ENCODE measurements at regions not wholly inside any gene's neighbourhood (a gene's known extent, or its start where the extent isn't known, plus 50 kb on each side); places are given as distances from the start of the nearest gene placed in this dataset.
"Not testable (repeated sequence)": the region's sequence is repeated elsewhere in the genome, so short reads cannot be mapped to it uniquely, and the experiment has no call there.

DNA sequence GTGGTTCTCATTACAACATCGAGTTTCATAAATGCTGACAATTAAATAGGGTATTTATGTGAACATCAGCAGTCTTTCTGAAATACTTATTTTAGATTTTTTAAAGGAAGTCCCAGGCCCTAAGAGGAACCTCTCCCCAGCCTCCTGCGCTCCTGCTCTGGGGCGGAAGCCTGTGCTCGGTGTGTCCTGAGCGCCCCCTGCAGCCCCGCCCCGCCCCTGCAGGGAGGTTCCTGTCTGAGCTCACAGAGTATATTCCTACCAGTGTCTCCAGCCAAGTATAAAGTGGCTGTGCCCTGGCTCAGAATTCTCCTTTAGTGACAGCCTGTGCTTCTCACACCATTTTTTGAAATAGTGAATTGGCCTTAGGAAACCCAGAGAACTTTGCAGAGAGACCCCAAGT is 567.9 kb downstream of the GOLGA6L6 start:
- DNase-seq: no peak

DNA sequence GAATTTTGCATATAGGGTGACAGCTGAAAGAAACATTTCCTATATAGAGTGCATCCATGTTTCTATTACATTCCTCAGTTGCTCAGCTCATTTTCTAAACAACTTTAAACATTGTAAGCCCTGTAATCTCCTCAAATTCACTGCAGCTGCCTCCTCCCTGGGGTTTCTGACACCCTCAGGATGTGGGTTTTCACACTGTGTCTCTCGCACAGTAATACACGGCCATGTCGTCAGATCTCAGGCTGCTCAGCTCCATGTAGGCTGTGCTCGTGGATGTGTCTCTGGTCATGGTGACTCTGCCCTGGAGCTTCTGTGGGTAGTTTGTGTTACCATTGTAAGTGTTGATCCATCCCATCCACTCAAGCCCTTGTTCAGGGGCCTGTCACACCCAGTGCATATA is 569.0 kb downstream of the GOLGA6L6 start:
- DNase-seq: not testable (repeated sequence)

DNA sequence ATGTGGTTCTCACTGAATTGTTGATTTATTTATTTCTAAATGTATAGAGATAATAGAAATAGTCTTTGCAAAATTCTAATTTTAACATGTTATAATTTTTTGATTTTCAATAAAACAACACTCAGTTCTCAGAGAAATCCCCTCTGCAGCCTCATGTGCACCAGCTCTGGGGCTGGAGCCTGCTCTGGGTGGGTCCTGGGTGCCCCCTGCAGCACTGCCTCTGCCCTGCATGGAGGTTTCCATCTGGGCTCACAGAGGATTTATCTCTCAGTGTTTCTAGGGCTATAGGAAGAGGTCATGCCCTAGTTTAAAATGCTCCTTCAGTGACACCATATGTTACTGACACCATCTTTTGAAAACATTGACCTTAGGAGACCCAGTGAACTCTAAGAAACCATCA is 576.0 kb downstream of the GOLGA6L6 start:
- not testable (repeated sequence) for DNase-seq

DNA sequence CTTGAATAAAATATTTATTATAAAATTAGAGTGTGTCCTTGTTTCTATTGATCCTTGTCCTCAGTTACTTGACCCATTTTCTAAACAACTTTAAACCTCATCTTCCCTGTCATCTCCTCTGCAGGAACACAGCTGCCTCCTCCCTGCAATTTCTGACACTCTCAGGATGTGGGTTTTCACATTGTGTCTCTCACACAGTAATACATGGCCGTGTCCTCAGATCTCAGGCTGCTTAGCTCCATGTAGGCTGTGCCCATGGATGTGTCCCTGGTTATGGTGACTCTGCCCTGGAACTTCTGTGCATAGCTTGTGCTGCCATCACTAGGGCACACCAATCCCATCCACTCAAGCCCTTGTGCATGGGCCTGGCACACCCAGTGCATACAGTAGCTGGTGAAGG is 577.1 kb downstream of the GOLGA6L6 start:
- DNase-seq: not testable (repeated sequence)

DNA sequence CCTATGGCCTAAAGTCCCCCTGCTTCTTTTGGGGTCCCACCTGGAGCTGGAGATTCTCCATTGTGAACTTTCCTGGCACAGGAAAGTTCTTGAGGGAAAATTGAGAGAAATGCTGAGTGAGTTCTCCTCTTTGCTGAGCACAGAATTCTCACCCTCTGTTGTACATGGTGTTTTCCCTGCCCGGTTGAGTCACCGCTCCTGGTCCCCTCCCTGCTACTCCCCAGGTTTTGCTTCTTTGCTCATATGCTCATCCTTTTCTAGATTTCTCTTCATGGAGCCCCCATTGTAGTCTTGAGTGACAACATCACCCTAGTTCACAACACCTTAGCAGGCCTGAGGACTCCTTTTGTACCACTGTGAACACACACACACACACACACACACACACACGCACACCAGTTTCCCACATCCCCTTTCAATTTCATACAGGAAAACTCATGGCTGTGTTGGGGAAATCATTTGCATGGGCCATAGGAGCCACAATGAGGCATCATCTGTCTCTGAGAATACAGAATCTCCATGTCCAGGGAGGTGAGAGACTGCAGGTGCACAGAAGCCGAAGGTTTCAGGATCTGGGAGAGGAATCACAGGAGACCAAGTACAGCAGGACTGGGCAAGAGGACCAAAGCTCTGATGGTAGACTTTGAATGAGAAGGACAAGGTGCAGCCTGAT is 585.3 kb downstream of the GOLGA6L6 start:
- no peak for DNase-seq

DNA sequence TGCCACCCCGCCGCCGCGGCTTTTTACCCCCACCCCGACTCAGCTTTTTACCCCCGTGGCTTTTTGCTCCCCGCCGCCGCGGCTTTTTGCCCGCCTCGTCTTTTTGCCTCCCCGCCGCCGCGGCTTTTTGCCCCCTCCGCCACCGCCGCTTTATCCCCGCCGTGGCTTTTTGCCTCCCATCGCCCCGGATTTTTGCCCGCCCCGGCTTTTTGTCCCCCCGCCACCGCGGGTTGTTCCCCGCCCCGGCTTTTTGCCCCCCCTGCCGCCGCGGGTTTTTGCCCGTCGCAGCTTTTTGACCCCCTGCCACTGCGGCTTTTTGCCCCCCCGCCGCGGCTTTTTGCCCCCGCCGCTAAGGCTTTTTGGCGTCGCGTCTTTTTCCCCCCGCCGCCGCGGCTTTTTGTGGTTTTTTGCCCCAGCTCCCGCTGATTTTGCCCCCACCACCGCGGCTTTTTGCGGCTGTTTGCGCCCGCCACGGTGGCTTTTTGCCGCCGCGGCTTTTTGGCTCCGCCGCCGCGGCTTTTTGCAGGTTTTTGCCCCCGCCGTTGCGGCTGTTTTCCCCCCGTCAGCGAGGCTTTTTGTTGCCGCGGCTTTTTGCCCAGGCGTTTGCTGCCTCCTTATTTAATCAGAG is 597.2 kb downstream of the GOLGA6L6 start:
- DNase-seq: no peak

DNA sequence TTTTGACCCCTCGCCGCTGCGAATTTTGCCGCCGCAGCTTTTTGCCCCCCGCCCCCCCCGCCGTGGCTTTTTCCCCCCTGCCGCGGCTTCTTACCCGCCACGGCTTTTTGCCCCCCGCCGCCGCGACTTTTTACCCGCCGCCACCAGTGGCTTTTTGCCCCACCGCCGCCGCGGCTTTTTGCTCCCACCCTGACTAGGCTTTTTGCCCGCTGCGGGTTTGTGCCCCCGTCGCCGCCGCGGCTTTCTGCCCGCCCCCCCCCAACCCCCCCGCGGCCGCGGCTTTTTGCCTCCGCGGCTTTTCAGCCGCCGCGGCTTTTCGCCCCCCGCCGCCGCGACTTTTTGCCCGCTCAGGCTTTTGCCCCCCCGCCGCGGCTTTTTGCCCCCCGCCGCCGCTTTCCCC is 598.1 kb downstream of the GOLGA6L6 start:
- DNase-seq: no peak

DNA sequence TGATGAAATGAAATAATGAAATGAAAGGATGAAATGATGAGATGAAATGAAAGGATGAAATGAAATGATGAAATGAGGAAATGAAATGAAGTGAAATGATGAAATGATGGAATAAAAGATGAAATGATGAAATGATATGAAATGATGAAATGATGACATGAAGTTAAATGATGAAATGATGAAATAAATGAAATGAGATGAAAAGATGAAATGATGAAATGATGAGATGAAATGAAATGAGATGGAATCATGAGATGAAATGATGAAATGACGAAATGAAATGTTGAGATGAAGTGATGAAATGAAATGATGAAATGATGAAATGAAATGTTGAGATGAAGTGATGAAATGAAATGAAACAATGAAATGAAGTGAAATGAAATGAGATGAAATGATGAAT is 638.3 kb downstream of the GOLGA6L6 start:
- not testable (repeated sequence) for DNase-seq

DNA sequence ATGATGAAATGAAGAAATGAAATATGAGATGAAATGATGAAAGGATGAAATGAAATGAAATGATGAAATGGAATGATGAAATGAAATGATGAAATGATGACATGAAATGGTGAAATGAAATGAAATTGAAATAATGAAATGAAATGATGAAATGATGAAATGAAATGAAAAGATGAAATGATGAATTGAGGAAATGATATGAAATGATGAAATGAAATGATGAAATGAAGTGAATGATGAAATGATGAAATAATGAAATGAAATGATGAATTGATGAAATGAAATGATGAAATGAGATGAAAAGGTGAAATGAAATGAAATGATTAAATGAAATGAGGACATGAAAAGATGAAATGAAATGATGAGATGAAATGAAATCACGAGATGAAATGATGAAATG is 639.2 kb downstream of the GOLGA6L6 start:
- not testable (repeated sequence) for DNase-seq

DNA sequence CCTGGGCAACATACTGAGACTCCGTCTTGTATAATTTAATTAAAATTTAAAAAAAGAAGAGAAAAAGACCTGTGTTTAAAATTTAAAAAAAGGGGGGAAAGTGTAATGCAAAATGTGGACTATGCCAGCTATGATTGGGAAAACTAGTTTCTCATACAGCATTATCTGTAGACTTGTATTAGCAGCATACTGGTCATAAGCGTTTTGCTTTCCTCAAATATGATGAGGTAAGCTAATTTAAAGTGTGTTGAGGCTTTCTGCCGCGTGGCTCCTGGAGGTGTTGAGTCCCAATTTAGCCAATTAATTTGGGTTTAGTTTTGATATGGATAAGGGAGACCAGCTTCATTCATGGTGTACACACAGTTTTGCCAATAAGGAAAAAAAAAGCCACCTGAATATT is 640.2 kb downstream of the GOLGA6L6 start:
- not testable (repeated sequence) for DNase-seq

DNA sequence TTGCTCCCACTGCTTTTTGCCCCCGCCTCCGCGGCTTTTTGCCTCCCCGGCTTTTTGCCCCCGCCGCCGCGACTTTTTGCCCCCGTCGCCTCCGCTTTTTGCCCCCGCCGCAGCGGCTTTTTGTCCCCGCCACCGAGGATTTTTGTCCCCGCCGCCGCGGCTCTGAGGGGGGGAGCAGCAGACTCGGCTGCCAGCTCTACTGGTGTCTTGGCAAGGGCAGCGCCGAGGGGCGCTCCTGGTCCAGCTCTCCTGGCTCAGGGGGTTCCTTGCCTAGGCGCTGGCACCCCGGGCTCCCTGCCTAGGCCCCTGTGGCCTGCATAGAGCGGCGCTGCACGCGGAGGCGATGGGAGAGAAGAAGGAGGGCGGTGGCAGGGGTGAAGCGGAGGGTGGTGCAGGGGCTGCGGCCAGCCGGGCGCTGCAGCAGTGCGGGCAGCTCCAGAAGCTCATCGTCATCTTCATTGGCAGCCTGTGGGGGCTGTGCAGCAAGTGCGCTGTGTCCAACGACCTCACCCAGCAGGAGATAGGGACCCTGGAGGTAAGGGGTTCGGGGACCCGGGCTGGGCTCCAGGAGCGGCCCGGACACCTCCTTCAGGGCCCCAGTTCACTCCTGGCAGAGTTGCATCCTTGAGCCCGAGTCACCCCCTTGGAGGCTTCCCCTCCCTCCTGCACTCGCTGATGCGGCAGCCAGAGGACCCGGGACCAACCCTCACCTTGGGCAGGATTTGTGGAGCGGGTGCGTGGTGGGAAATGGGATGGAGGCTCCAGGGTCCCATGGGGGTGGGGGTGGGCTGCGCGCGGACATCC is 642.4 kb downstream of the GOLGA6L6 start:
- no peak for DNase-seq

DNA sequence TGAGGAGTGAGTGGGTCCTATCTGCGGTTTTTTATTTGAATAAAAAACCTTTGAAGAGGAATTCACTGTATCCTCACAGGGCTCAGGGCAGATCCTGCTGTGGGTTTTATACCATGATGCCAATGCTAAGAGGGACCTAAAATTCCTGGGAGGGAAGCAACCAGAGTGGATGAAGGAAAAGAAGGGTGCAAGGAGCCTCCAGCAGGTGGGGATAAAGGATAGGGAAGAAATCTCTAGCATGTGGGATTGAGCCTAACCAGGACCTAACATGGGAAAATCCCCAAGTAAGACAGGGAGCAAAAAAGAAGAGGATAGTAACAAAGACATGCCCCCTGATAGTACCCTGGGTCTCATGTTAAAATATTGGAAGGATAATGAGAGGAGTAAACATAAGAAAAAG is 652.8 kb downstream of the GOLGA6L6 start:
- not testable (repeated sequence) for DNase-seq

DNA sequence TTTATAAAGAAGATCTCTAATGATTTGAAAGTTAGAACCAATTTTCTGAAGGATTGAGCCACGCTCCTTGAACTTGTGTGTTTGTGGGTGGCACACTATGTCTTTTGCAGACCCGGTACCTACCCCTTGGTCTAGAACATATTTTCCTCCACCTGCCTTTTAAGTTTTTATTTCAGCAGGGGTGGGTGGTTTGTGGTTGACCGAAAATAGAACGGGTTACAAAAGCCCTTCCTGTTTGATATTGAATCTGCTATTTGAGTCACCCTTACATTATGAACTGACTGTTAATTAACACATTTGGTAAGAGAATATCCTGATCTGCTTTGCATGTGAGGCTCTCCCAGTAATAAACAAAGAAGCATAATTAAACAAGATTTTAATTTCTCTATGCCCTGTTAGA is 697.5 kb downstream of the GOLGA6L6 start:
- DNase-seq: not testable (repeated sequence)

Measured in CD4-positive, alpha-beta T cell treated with Interleukin-21 for 1 hour (primary cell).